H9 (cell line): ENCODE measurements at regions not wholly inside any gene's neighbourhood (a gene's known extent, or its start where the extent isn't known, plus 50 kb on each side); places are given as distances from the start of the nearest gene placed in this dataset.

Experiments
- DNase-seq: peaks from one replicate; pipeline ENCODE4 v3.0.0-alpha.2; 2017
- H2AFZ ChIP-seq: one replicate; pipeline ENCODE4 v1.6.1; 2013; ENCODE audit warnings: mild to moderate bottlenecking, low read length, control low read depth, moderate library complexity
- H2AK5ac ChIP-seq: 2 replicates; pipeline ENCODE4 v1.6.1; 2013; ENCODE audit warnings: low read length, control low read depth, mixed read lengths; ENCODE audit not compliant: insufficient read length
- H2BK120ac ChIP-seq: one replicate; pipeline ENCODE4 v1.6.1; 2013; ENCODE audit warnings: low read depth, mild to moderate bottlenecking, low read length, control low read depth, inconsistent platforms; ENCODE audit not compliant: poor library complexity, severe bottlenecking
- H2BK12ac ChIP-seq: 2 replicates; pipeline ENCODE4 v1.6.1; 2013; ENCODE audit warnings: low read length, control low read depth, mixed read lengths, low read depth; ENCODE audit not compliant: insufficient read length
- H2BK15ac ChIP-seq: 2 replicates; pipeline ENCODE4 v1.6.1; 2013; ENCODE audit warnings: low read depth, low read length, control low read depth
- H2BK20ac ChIP-seq: one replicate; pipeline ENCODE4 v1.6.1; 2013; ENCODE audit warnings: low read depth, mild to moderate bottlenecking, low read length, control low read depth, inconsistent platforms; ENCODE audit not compliant: poor library complexity, severe bottlenecking
- H2BK5ac ChIP-seq: 2 replicates; pipeline ENCODE4 v1.6.1; 2013; ENCODE audit warnings: low read length, control low read depth, mixed read lengths; ENCODE audit not compliant: insufficient read length
- H3K14ac ChIP-seq: 2 replicates; pipeline ENCODE4 v1.6.1; 2013; ENCODE audit warnings: low read length, control low read depth; ENCODE audit not compliant: insufficient read depth
- H3K18ac ChIP-seq: 2 replicates; pipeline ENCODE4 v1.6.1; 2013; ENCODE audit warnings: low read depth, mild to moderate bottlenecking, mixed read lengths, low read length, control low read depth; ENCODE audit not compliant: insufficient read length
- H3K23ac ChIP-seq: 2 replicates; pipeline ENCODE4 v1.6.1; 2013; ENCODE audit warnings: low read length, control low read depth, mixed read lengths, low read depth; ENCODE audit not compliant: insufficient read length
- H3K23me2 ChIP-seq: 2 replicates; pipeline ENCODE4 v1.6.1; 2013; ENCODE audit warnings: low read depth, mild to moderate bottlenecking, mixed read lengths, low read length, control low read depth; ENCODE audit not compliant: insufficient read length, poor library complexity, severe bottlenecking
- H3K27ac ChIP-seq: 2 replicates; pipeline ENCODE4 v1.5.1; 2013; ENCODE audit warnings: low read length, control low read depth, mixed read lengths, low read depth; ENCODE audit not compliant: insufficient read length
- H3K27me3 ChIP-seq: 2 replicates; pipeline ENCODE4 v1.6.1; 2013; ENCODE audit warnings: low read length, control low read depth, inconsistent platforms; ENCODE audit not compliant: insufficient read depth
- H3K4ac ChIP-seq: 2 replicates; pipeline ENCODE4 v1.6.1; 2013; ENCODE audit warnings: low read depth, mild to moderate bottlenecking, control low read depth, inconsistent platforms, low read length, moderate library complexity
- H3K4me1 ChIP-seq: 2 replicates; pipeline ENCODE4 v1.6.1; 2013; ENCODE audit warnings: low read length, control low read depth, inconsistent platforms; ENCODE audit not compliant: insufficient read depth
- H3K4me2 ChIP-seq: 2 replicates; pipeline ENCODE4 v1.6.1; 2013; ENCODE audit warnings: low read length, control low read depth, mixed read lengths; ENCODE audit not compliant: insufficient read length, insufficient read depth
- H3K56ac ChIP-seq: 2 replicates; pipeline ENCODE4 v1.6.1; 2013; ENCODE audit warnings: low read depth, mild to moderate bottlenecking, mixed read lengths, low read length, control low read depth; ENCODE audit not compliant: insufficient read length
- H3K79me1 ChIP-seq: 2 replicates; pipeline ENCODE4 v1.6.1; 2013; ENCODE audit warnings: low read depth, mild to moderate bottlenecking, moderate library complexity, low read length, control low read depth, inconsistent platforms; ENCODE audit not compliant: insufficient read depth, poor library complexity, severe bottlenecking
- H3K79me2 ChIP-seq: 2 replicates; pipeline ENCODE4 v1.6.1; 2013; ENCODE audit warnings: low read length, control low read depth, inconsistent platforms; ENCODE audit not compliant: insufficient read depth
- H3K9ac ChIP-seq: 2 replicates; pipeline ENCODE4 v1.6.1; 2013; ENCODE audit warnings: low read length, control low read depth, mixed read lengths; ENCODE audit not compliant: insufficient read length; ENCODE audit errors: extremely low read depth
- H3K9me3 ChIP-seq: one replicate; pipeline ENCODE4 v1.6.1; 2013; ENCODE audit warnings: low read depth, low read length, inconsistent platforms; ENCODE audit not compliant: control insufficient read depth
- H3T11ph ChIP-seq: one replicate; pipeline ENCODE4 v1.6.1; 2013; ENCODE audit warnings: mild to moderate bottlenecking, low read length, control low read depth, inconsistent platforms
- H4K20me1 ChIP-seq: one replicate; pipeline ENCODE4 v1.6.1; 2013; ENCODE audit not compliant: control insufficient read depth, insufficient read length, insufficient read depth
- H4K5ac ChIP-seq: 2 replicates; pipeline ENCODE4 v1.6.1; 2013; ENCODE audit warnings: low read depth, mild to moderate bottlenecking, mixed read lengths, low read length, control low read depth; ENCODE audit not compliant: insufficient read length
- H4K8ac ChIP-seq: replicated peaks from 2 replicates; pipeline ENCODE4 v1.6.1; 2013; ENCODE audit warnings: low read length, control low read depth, mixed read lengths, low read depth; ENCODE audit not compliant: insufficient read length
- H4K91ac ChIP-seq: 2 replicates; pipeline ENCODE4 v1.6.1; 2013; ENCODE audit warnings: low read depth, mild to moderate bottlenecking, moderate library complexity, mixed read lengths, low read length, control low read depth; ENCODE audit not compliant: insufficient read length
- H3K27ac Mint-ChIP-seq, 3 experiments: 2 replicates in 2 of 3; 3 replicates in 1 of 3; pipeline ENCODE4 v1.8.0; 2020 to 2021; ENCODE audit warnings: mixed read lengths in 3 of 3, mild to moderate bottlenecking in 1 of 3, moderate library complexity in 1 of 3
- H3K27me3 Mint-ChIP-seq: 2 replicates; pipeline ENCODE4 v1.8.0; 2021; ENCODE audit warnings: low read depth, mild to moderate bottlenecking, moderate library complexity, mixed read lengths
- H3K36me3 Mint-ChIP-seq, 3 experiments: 2 replicates in 2 of 3; 3 replicates in 1 of 3; pipeline ENCODE4 v1.8.0; 2020 to 2021; ENCODE audit warnings: low read depth in 3 of 3, mixed read lengths in 3 of 3; ENCODE audit not compliant: insufficient read depth in 1 of 3
- H3K4me1 Mint-ChIP-seq, 2 experiments: 2 replicates each; pipeline ENCODE4 v1.8.0; 2020; ENCODE audit warnings: mixed read lengths in 2 of 2
- H3K4me3 Mint-ChIP-seq, 2 experiments: 2 replicates in 1 of 2; 3 replicates in 1 of 2; pipeline ENCODE4 v1.8.0; 2020 to 2021; ENCODE audit warnings: mild to moderate bottlenecking in 2 of 2, mixed read lengths in 2 of 2, moderate library complexity in 1 of 2
- H3K9me3 Mint-ChIP-seq, 2 experiments: 2 replicates in 1 of 2; 3 replicates in 1 of 2; pipeline ENCODE4 v1.8.0; 2020; ENCODE audit warnings: mild to moderate bottlenecking in 2 of 2, mixed read lengths in 2 of 2, moderate library complexity in 1 of 2
- CTCF ChIP-seq: fragments of 200-600 bp; sonication (generic); conservative IDR thresholded peaks from 3 replicates; pipeline ENCODE4 v1.8.0; 2021; ENCODE audit warnings: antibody characterized with exemption, mild to moderate bottlenecking
- WGBS: extraction: QIAGEN DNeasy Blood & Tissue Kit; methylation state at CpG from one replicate; pipeline ENCODE4 v1.1.7; 2013; ENCODE audit warnings: missing lambda C conversion rate, low lambda C conversion rate, mixed read lengths; ENCODE audit not compliant: insufficient read length; ENCODE audit errors: extremely low coverage; 5-methylcytosine and 5-hydroxymethylcytosine counted together

- no peak overlapping the region for H3K9ac ChIP-seq
- no peak overlapping the region for H3K18ac ChIP-seq
- H3K27ac ChIP-seq, result no peak overlapping the region
- TF ChIP-seq CTCF, result no peak
- H2BK12ac ChIP-seq, result no peak overlapping the region
- no peaks in the 10 kb centered on the region for H4K20me1 ChIP-seq
- H3K56ac ChIP-seq, result no peak overlapping the region
- Mint-ChIP-seq H3K27ac (no peak overlapping the region), H3K4me1 (no peaks in the 10 kb centered on the region), H3K36me3 (peaks cover 0 to 29% (median 1%) of the 10 kb centered on the region in 3 experiments; a peak in 3 of 7 replicates), H3K27me3 (peaks cover 3% of the 10 kb centered on the region), H3K9me3 (peaks cover 9 to 64% of the 10 kb centered on the region in 2 experiments), H3K4me3 (no peak overlapping the region)
- H3K23me2 ChIP-seq, result no peaks in the 10 kb centered on the region
- no peak overlapping the region for H2AFZ ChIP-seq
- H3K4me2 ChIP-seq, result no peak overlapping the region
- no peaks in the 10 kb centered on the region for H3K79me1 ChIP-seq
- H4K91ac ChIP-seq, result no peak overlapping the region
- H2BK120ac ChIP-seq, result no peak overlapping the region
- no CpG with 5 or more reads among the region's 16 CpGs for WGBS
- H3K23ac ChIP-seq, result no peak overlapping the region
- DNase-seq, result no peak
- H4K5ac ChIP-seq, result no peak overlapping the region
- H2BK20ac ChIP-seq, result no peak overlapping the region
- H3K4me1 ChIP-seq, result no peaks in the 10 kb centered on the region
- H2BK5ac ChIP-seq, result no peak overlapping the region
- H3K9me3 ChIP-seq, result peaks cover 90% of the 10 kb centered on the region
- no peaks in the 10 kb centered on the region for H3K27me3 ChIP-seq
- no peaks in the 10 kb centered on the region for H3K79me2 ChIP-seq
- H2AK5ac ChIP-seq, result no peak overlapping the region
- H3K4ac ChIP-seq, result no peak overlapping the region
- no peak overlapping the region for H4K8ac ChIP-seq
- H3T11ph ChIP-seq, result no peak overlapping the region
- no peak overlapping the region for H2BK15ac ChIP-seq
- no peak overlapping the region for H3K14ac ChIP-seq
Observed at GRCh38 chr1:2908081-2908480, 106.6 kb upstream of the TTC34 start.
